GM18867 (cell line): ENCODE measurements at regions not wholly inside any gene's neighbourhood (a gene's known extent, or its start where the extent isn't known, plus 50 kb on each side); places are given as distances from the start of the nearest gene placed in this dataset.

Experiments
- ATAC-seq: cut with Tn5 transposase; IDR thresholded peaks from one replicate; pipeline ENCODE4 v1.9.1; 2021; ENCODE audit warnings: mild to moderate bottlenecking, moderate library complexity; ENCODE audit not compliant: unreplicated experiment

- no peak for ATAC-seq
Observed at GRCh38 chr3:69539134-69539533, 153.2 kb upstream of the FRMD4B start.

DNA sequence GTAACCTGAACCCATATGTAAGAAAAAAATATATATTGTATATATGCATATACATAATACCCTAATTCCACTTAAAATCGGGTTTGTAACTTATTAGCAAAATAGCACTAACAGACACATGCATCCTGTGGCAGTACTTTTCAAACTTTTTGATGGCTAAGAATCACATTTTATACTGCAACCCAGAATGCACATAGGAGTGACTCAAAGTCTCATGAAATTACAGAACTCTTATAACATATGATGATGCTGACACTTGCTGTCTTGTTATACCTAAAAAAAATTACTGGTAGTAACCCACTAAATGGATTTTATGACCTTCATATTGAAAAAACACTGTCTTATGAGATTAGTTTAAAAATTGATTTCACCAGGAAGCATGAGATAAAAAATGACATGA lies 152.4 kb upstream of the FRMD4B start:
- ATAC-seq = no peak

DNA sequence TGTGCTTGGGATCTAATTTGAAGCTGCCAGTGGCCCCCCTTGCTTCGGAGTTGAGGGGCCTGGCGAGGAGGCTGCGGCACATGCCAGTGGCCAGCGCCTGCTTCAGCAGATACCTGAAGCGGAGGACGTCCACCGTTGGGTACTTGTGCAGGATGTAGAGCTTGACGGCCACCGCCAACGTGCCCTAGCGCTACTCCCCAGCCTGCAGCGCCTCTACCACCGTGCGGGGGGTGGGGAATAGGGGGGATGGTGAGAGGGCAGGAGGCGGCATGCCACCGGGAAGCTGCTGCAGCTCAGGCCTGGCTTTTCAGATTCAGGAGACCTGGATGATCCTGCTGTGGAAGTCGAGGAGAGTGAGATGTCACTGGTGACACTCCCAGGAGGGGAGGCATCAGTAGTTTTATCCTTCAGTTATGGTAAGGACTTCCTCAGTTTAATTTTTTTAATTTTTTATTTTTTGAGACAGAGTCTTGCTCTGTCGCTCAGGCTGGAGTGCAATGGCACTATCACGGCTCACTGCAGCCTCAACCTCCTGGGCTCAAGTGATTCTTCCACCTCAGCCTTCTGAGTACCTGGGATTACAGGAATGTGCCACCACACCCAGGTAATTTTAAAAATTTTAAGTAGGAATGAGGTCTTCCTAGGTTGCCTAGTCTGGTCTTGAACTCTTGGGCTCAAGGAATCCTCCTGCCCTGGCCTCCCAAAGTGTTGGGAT lies 150.6 kb upstream of the FRMD4B start:
- no peak for ATAC-seq

DNA sequence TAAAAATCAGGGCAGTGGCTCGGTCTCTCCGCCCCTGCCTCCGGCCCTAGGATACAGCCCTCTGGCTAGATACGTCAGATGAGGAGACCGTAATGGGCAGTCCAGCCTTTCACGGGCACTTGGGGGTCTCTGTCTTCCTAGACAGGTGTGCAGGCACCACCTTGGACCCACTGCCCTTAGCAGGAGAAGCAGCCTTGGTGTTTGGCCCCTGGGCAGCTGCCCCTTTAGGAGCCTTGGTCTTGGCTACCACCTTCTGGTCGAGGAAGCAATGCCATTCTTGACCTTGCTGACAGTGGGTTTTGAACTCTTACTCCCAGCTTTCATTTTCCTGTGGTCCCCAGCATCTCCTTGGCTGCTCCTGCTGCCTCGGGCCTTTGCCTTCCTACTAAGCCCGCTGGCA lies 149.7 kb upstream of the FRMD4B start:
- ATAC-seq = no peak

- ATAC-seq = no peak
Observed at GRCh38 chr3:69532547-69533224, 146.8 kb upstream of the FRMD4B start.

DNA sequence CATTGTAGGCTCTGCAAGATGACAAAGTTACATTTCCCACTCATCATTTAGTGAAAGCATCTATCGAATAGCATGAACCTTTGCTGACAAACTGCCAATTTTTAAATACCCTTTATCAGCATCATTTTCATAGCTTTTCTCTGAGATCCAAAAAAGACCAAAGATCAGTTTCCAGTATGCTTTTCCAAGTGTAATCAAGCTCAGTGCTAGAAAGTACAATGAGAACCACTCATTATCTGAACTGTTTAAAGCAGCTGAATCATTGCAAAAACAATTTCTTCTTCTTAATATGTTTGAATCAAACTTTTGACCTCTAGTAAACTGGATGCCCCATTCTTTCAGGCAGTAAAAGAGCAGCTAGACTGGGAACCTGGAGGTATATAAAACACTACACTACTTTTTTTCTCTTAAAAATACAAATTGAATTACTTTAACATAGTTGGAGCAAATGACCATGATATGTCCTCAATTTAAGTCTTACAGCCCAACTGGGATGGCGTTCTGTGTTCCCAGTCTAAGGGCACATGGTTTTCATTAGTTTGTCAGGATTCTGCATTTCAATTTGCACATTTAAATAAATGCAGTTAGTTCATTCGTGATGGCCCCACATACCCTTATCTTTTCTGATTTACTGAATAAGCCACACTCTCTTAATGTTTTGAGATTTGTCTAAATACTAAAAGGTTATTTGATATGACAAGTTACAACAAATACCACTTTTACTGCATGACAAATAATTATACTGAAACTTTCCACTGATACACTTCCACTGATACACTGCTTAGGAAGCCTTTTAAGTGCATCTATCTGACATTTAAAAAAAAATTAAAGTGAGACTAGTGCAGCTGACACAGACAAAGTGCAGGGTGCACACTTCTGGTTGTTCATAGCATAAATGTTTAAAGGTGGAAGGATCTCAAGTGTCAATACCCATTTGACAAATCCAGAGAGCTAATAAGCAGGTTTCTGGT lies 146.0 kb upstream of the FRMD4B start:
- ATAC-seq = no peak

DNA sequence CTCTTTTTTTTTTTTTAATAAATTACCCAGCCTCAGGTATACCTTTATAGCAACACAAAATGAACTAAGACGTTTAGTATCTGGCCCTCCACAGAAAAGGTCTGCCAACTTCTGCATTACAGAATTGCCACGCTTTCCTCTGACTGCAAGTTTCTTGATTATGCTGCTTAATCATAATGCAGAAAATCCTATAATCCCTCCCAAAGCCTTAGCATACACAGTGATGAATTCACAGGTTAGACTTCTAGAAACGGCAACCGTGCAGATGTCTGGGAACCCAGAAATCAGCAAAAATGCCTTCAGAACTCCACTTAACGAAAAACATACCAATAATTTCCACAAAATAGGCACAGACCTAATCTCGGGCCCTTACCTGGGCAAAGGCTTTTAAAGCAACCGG lies 144.7 kb upstream of the FRMD4B start:
- ATAC-seq = no peak

- ATAC-seq = no peak
Observed at GRCh38 chr3:69527498-69527897, 141.6 kb upstream of the FRMD4B start.

DNA sequence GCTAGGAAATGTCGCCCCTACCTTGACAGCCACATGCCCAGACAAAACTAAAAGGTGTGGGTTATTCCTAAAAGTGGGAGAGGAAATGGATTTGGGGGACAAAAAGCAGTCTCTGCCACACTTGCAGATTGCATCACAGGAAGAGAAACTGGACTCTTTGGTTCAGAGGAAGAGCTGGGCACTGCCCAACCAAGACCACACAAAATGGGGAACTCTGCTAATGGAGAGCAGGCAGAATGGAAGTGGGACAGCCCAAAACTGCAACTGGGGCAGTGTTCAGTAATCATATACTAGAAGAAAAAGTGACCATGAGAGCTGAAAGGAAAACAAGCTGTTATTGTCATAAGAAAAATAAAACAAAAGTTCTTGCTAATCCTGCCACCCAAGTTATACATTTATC lies 138.9 kb upstream of the FRMD4B start:
- ATAC-seq = no peak

- ATAC-seq = no peak
Observed at GRCh38 chr3:69521286-69521685, 135.4 kb upstream of the FRMD4B start.

DNA sequence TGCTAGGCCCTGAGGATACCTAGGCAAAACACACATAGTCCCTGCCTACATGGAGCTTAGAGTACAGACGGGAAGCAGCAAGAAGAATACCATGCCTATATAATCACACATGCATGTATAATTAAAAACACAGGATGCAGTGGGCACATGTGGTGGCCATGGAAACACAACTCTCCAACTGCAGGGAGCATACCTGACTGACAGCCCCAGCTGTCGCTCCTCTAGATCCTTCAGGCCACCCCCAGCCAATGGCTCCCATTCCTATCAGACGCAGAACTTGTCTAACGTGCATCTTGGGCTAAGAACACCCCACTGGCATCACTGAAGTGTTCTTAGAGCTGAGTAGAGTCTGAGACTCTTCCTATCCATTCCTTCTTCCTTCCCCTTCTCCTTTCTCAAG lies 125.5 kb upstream of the FRMD4B start:
- no peak for ATAC-seq

DNA sequence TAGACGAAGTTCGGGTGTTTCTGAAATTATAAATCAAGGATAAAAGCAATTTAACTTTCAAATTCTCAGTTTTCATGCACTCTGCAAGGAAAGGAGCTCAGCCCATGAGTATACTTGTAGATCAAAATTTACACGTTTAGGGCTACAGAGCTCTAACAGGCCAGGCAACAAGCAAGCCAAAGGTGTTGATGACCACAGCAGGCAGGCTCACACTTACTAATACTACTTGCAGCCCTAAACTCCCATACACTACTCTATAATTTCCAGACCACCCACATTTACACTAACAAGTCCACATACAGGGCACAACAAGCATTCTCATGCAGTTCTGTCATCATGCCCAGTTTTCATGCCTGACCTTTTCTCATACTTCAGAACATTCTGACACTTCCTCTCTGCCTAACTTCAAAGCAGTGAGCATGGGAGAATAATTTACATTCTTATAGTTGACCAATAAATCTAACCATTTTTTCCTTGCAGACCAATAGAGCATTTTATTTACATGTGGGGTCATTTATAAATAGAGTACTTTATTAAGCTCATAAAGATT lies 124.7 kb upstream of the FRMD4B start:
- no peak for ATAC-seq

DNA sequence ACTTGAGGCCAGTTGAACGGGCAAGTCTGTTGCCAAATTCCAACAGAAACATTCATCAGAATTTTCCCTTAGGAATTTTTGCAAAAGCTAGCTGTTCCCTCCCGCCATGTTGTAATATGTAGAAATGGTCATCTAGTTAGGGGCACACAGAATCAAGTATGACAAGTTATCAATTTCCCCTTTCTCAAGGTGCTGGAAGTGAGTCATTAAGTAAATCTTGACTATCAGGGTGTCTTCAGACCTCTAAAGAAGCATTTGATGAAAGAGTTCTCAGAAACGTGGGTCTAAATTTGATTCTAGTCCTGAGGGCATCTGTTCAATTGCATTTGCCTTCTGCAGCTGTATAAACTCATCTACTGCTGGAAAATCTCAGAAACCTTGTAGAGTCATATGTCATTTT lies 123.4 kb upstream of the FRMD4B start:
- ATAC-seq = no peak

- no peak for ATAC-seq
Observed at GRCh38 chr3:69505770-69506407, 120.0 kb upstream of the FRMD4B start.

GRCh38 chr3:69504232-69504631 lies 118.3 kb upstream of the FRMD4B start:
- ATAC-seq = no peak

- ATAC-seq = no peak
Observed at GRCh38 chr3:69500604-69501003, 114.7 kb upstream of the FRMD4B start.

DNA sequence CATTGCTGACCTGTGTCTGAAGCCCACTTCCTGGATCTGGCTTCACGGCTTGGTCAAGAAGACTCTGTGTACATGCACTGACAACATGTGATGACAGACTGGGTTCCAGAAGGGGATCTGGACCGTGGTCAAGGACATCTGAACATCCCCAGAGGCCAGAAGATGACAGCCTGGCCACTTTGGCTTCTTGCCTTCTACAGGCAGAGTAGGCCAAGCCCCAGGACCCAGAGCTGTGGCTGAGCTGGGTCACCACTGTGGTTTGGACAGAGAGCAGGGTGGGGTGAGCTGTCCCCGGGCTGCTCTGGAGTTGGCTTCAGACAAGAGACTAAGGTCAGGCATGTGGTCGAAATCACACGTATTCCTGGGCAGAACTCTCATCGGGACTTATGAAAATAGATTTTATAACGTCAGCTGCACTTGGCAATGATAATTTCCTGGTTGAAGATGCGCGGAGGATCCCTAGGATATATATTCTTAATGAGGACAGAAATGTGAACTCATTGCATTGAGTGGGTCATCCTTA lies 114.1 kb upstream of the FRMD4B start:
- no peak for ATAC-seq

DNA sequence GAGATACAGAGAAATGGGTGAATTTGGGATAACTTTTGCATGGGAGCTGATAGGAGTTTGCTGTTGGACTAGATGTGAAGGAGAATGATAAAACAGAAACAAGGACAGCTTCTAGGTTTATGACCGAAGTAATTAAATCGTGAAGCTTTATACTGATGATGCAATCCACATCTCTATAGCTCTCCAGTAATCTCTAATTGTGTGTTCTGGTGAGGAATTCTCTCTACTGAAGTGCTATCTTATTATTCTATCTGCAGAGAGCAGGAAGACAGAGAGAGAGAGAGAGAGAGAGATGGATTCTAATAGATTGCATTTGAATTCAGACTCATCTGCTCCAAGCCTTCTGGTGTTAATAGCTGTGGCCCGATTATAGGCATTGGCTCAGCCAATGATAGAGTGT lies 113.5 kb upstream of the FRMD4B start:
- no peak for ATAC-seq

DNA sequence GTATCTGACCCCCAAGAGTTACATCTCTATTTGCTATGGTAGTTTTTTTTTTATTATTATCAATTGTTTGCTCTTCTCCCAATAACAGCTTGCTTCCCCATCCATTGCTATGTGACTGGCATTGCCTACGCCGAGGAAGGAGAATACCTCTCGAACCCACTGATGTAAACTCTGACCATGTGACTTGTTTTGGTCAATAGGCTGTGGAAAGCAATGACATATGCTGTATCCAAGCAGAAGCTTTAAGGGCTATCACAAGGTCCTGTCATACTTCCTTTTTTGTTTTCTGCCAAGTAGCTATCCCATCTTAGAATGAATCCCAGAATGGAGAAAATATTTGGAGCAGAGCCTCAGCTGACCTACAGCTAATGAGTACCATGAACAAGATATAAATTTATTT lies 111.0 kb upstream of the FRMD4B start:
- ATAC-seq = no peak

- ATAC-seq = no peak
Observed at GRCh38 chr3:69494185-69494584, 108.3 kb upstream of the FRMD4B start.

DNA sequence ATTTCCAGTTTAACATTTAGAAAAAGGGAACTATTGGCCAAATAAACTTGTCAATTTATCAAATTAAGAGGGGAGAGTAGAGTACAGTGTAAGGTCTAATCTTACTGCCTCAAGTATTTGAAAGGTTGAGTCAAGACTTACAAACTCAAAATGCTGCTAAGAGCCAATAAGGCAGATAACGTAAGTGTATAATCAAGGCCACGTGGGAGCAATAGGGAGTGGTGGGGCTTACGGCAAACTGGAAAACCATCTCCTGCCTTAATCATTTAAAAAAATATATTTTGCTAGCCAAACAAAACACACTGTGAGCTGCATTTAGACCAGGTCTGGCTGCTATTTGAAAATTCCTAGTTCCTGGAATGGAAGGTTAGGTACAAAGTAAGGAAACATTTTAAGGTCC lies 107.3 kb upstream of the FRMD4B start:
- no peak for ATAC-seq
